MCF 10A (cell line): ENCODE measurements at regions not wholly inside any gene's neighbourhood (a gene's known extent, or its start where the extent isn't known, plus 50 kb on each side); places are given as distances from the start of the nearest gene placed in this dataset.

Source experiments
- BruUV-seq: library from RNA; stranded (reverse); fragments of 400-500 nt; replicated peaks from 2 replicates; lab custom pipeline; 2021; lab: Mats Ljungman, UMichigan
- CTCF ChIA-PET: fragments of 300-600 bp; sonication (Branson Sonifier 250); formaldehyde crosslinking; extraction: SDS; loops from one replicate; lab custom pipeline; 2021; ENCODE audit warnings: antibody characterized with exemption, inconsistent platforms; lab: Yijun Ruan, JAX
- POLR2A ChIA-PET: fragments of 300-600, 350-650 bp; sonication (Branson Sonifier 250); formaldehyde crosslinking; extraction: SDS; loops from one replicate; lab custom pipeline; 2020; ENCODE audit warnings: antibody characterized with exemption, inconsistent platforms; lab: Yijun Ruan, JAX
- DNase-seq: peaks from one replicate; pipeline ENCODE4 v3.0.0-alpha.2; 2018; ENCODE audit not compliant: unreplicated experiment
- H3K27ac Mint-ChIP-seq: one replicate; pipeline ENCODE4 v1.8.0; 2022; ENCODE audit warnings: mild to moderate bottlenecking, low read depth, mixed read lengths; ENCODE audit not compliant: unreplicated experiment
- H3K27me3 Mint-ChIP-seq: one replicate; pipeline ENCODE4 v1.8.0; 2022; ENCODE audit warnings: mixed read lengths; ENCODE audit not compliant: insufficient read depth, unreplicated experiment
- H3K36me3 Mint-ChIP-seq: one replicate; pipeline ENCODE4 v1.8.0; 2022; ENCODE audit warnings: mild to moderate bottlenecking, moderate library complexity, mixed read lengths; ENCODE audit not compliant: insufficient read depth, unreplicated experiment
- H3K4me1 Mint-ChIP-seq: one replicate; pipeline ENCODE4 v1.8.0; 2022; ENCODE audit warnings: mixed read lengths; ENCODE audit not compliant: insufficient read depth, unreplicated experiment
- H3K4me3 Mint-ChIP-seq: one replicate; pipeline ENCODE4 v1.8.0; 2022; ENCODE audit warnings: mild to moderate bottlenecking, moderate library complexity, mixed read lengths; ENCODE audit not compliant: unreplicated experiment
- H3K9me3 Mint-ChIP-seq: one replicate; pipeline ENCODE4 v1.8.0; 2022; ENCODE audit warnings: mixed read lengths; ENCODE audit not compliant: unreplicated experiment
- CTCF ChIP-seq: fragments of 200-600 bp; IDR thresholded peaks from one replicate; pipeline ENCODE4 v1.8.0; 2022; ENCODE audit warnings: antibody characterized with exemption, mild to moderate bottlenecking; ENCODE audit not compliant: unreplicated experiment
- intact Hi-C: fragments of 100-400 bp; cut with micrococcal nuclease; formaldehyde crosslinking; loops from 2 replicates; pipeline ENCODE4 v1.14.1; 2022

GRCh38 chr13:40210865-40211585, 455.4 kb downstream of the FOXO1 start:
- Mint-ChIP-seq H3K27me3 (no peaks in the 10 kb centered on the region), H3K9me3 (peaks cover 26% of the 10 kb centered on the region), H3K27ac (peak overlapping the region; percentile 11), H3K4me1 (peaks cover 25% of the 10 kb centered on the region), H3K4me3 (no peak overlapping the region), H3K36me3 (peaks cover 6% of the 10 kb centered on the region)
- no peak for TF ChIP-seq CTCF
- BruUV-seq, result no TSS peak
- intact Hi-C loops, result no loop called here
- CTCF ChIA-PET, result no interaction called here
- no peak for DNase-seq
- POLR2A ChIA-PET, result interaction anchor here (0.9 kb wide), 1 partner anchor 78 kb away, joined by 3 read pairs; no protein-coding TSS in a partner anchor

- POLR2A ChIA-PET, result no interaction called here
- Mint-ChIP-seq H3K4me3 (no peak overlapping the region), H3K36me3 (peaks cover 4% of the 10 kb centered on the region), H3K9me3 (peaks cover 30% of the 10 kb centered on the region), H3K4me1 (peaks cover 19% of the 10 kb centered on the region), H3K27ac (peak overlapping the region; percentile 11), H3K27me3 (no peaks in the 10 kb centered on the region)
- no peak for TF ChIP-seq CTCF
- BruUV-seq, result no TSS peak
- intact Hi-C loops, result no loop called here
- CTCF ChIA-PET, result no interaction called here
- no peak for DNase-seq
These were observed 454.9 kb downstream of the FOXO1 start for GRCh38 chr13:40211586-40211968.

- H3K4me3 Mint-ChIP-seq, result no peak overlapping the region
- no peaks in the 10 kb centered on the region for H3K27me3 Mint-ChIP-seq
- no peaks in the 10 kb centered on the region for H3K36me3 Mint-ChIP-seq
- H3K9me3 Mint-ChIP-seq, result peaks cover 34% of the 10 kb centered on the region
- no TSS peak for BruUV-seq
- no peak for TF ChIP-seq CTCF
- peaks cover 14% of the 10 kb centered on the region for H3K4me1 Mint-ChIP-seq
- ChIA-PET POLR2A (interaction anchor here (0.7 kb wide), 2 partner anchors 72 to 567 kb away, joined by 3 read pairs; no protein-coding TSS in a partner anchor), CTCF (no interaction called here)
- DNase-seq, result no peak
- H3K27ac Mint-ChIP-seq, result peak overlapping the region; percentile 28
- intact Hi-C loops, result no loop called here
These were observed 452.7 kb downstream of the FOXO1 start for GRCh38 chr13:40213779-40214178.

GRCh38 chr13:40215311-40215710, 451.1 kb downstream of the FOXO1 start:
- DNase-seq, result no peak
- no TSS peak for BruUV-seq
- peaks cover 34% of the 10 kb centered on the region for H3K9me3 Mint-ChIP-seq
- H3K36me3 Mint-ChIP-seq, result no peaks in the 10 kb centered on the region
- peaks cover 19% of the 10 kb centered on the region for H3K4me1 Mint-ChIP-seq
- CTCF ChIA-PET, result no interaction called here
- no peak overlapping the region for H3K4me3 Mint-ChIP-seq
- no peaks in the 10 kb centered on the region for H3K27me3 Mint-ChIP-seq
- intact Hi-C loops, result no loop called here
- POLR2A ChIA-PET, result no interaction called here
- no peak overlapping the region for H3K27ac Mint-ChIP-seq
- no peak for TF ChIP-seq CTCF
